ENCODE measurements at regions not wholly inside any gene's neighbourhood (a gene's known extent, or its start where the extent isn't known, plus 50 kb on each side); places are given as distances from the start of the nearest gene placed in this dataset.

GRCh38 chr21:15430577-15430976, 299.2 kb upstream of the USP25 start:
- no peak overlapping the region for H3K27ac Mint-ChIP-seq
- no peak overlapping the region for H2AFZ ChIP-seq (ENCODE audit: insufficient read depth, low read depth, low read length, poor library complexity, severe bottlenecking)
- no peaks in the 10 kb centered on the region for H3K27me3 ChIP-seq (ENCODE audit: control insufficient read depth in 2 of 2, insufficient read depth in 2 of 2, low read length in 2 of 2)
- H3K27ac ChIP-seq (ENCODE audit: low read depth in 1 of 2, low read length in 2 of 2): no peak overlapping the region
- no peaks in the 10 kb centered on the region for H3K79me2 ChIP-seq (ENCODE audit: insufficient read depth, low read length)
- 40% methylated on average over 2 of the region's 3 CpGs for WGBS (ENCODE audit: insufficient coverage)
- TF ChIP-seq, protein P1, sequence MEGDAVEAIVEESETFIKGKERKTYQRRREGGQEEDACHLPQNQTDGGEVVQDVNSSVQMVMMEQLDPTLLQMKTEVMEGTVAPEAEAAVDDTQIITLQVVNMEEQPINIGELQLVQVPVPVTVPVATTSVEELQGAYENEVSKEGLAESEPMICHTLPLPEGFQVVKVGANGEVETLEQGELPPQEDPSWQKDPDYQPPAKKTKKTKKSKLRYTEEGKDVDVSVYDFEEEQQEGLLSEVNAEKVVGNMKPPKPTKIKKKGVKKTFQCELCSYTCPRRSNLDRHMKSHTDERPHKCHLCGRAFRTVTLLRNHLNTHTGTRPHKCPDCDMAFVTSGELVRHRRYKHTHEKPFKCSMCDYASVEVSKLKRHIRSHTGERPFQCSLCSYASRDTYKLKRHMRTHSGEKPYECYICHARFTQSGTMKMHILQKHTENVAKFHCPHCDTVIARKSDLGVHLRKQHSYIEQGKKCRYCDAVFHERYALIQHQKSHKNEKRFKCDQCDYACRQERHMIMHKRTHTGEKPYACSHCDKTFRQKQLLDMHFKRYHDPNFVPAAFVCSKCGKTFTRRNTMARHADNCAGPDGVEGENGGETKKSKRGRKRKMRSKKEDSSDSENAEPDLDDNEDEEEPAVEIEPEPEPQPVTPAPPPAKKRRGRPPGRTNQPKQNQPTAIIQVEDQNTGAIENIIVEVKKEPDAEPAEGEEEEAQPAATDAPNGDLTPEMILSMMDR (IDR thresholded peaks at IDR 0.05): no peak
- H3K27me3 Mint-ChIP-seq (ENCODE audit: low read depth in 3 of 3): peaks cover 0 to 2% (median 0%) of the 10 kb centered on the region in 3 donors
- H3K4me3 ChIP-seq (replicated peaks in 1 of 3; ENCODE audit: low read depth in 2 of 3, low read length in 3 of 3): no peak overlapping the region
- no peaks in the 10 kb centered on the region for H3K4me1 ChIP-seq (ENCODE audit: control insufficient read depth in 1 of 2, insufficient read depth in 2 of 2, low read length in 2 of 2)
- no peak overlapping the region for H3K4me2 ChIP-seq (replicated peaks; ENCODE audit: extremely low read depth, low read length, poor library complexity, severe bottlenecking)
- intact Hi-C loops (cut with micrococcal nuclease): no loop called here
- H3K9ac ChIP-seq (ENCODE audit: insufficient read depth, low read length, poor library complexity, severe bottlenecking): no peak overlapping the region
- no peak overlapping the region for H3K4me3 Mint-ChIP-seq
- H4K20me1 ChIP-seq (ENCODE audit: insufficient read depth, low read length): no peaks in the 10 kb centered on the region
- no peak for DNase-seq
- peaks cover 0 to 9% (median 2%) of the 10 kb centered on the region in 7 donors for H3K9me3 Mint-ChIP-seq
- no peaks in the 10 kb centered on the region for H3K36me3 ChIP-seq (replicated peaks in 1 of 2; ENCODE audit: control insufficient read depth in 1 of 2, insufficient read depth in 2 of 2, low read length in 2 of 2)
- H3K36me3 Mint-ChIP-seq: no peaks in the 10 kb centered on the region
- H3K4me1 Mint-ChIP-seq: peaks cover 5% of the 10 kb centered on the region
- no peaks in the 10 kb centered on the region for H3K9me3 ChIP-seq (replicated peaks in 1 of 2; ENCODE audit: control insufficient read depth in 1 of 2, insufficient read depth in 1 of 2, low read length in 2 of 2)

DNA sequence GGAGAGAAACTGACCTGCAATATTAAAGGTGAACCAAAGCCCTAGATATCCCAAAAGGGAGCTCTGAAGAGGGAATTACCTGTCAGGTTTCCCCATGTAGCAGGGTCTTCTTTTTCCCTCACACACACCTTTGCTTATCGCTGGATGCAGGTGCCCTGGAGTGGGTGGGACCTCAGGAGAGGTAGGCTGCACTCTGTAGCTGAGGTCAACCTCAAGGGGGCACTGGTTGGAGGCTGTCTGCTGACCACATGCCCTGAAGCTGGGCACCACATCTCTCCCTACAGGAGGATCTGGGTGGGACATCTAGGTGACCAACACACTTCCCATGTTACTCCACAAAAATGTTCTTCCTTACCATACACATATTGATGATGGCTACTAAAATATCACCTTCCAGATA, 298.7 kb upstream of the USP25 start:
- peaks cover 0 to 9% (median 2%) of the 10 kb centered on the region in 7 donors for H3K9me3 Mint-ChIP-seq
- intact Hi-C loops (cut with micrococcal nuclease): no loop called here
- H3K36me3 Mint-ChIP-seq: no peaks in the 10 kb centered on the region
- TF ChIP-seq, protein P1 (IDR thresholded peaks at IDR 0.05): no peak
- H3K79me2 ChIP-seq (ENCODE audit: insufficient read depth, low read length): no peaks in the 10 kb centered on the region
- H3K4me1 ChIP-seq (ENCODE audit: control insufficient read depth in 1 of 2, insufficient read depth in 2 of 2, low read length in 2 of 2): no peaks in the 10 kb centered on the region
- no peak for DNase-seq
- no peaks in the 10 kb centered on the region for H3K9me3 ChIP-seq (replicated peaks in 1 of 2; ENCODE audit: control insufficient read depth in 1 of 2, insufficient read depth in 1 of 2, low read length in 2 of 2)
- H3K27ac ChIP-seq (ENCODE audit: low read depth in 1 of 2, low read length in 2 of 2): no peak overlapping the region
- no peaks in the 10 kb centered on the region for H4K20me1 ChIP-seq (ENCODE audit: insufficient read depth, low read length)
- no peak overlapping the region for H3K27ac Mint-ChIP-seq
- H3K36me3 ChIP-seq (replicated peaks in 1 of 2; ENCODE audit: control insufficient read depth in 1 of 2, insufficient read depth in 2 of 2, low read length in 2 of 2): no peaks in the 10 kb centered on the region
- H3K4me2 ChIP-seq (replicated peaks; ENCODE audit: extremely low read depth, low read length, poor library complexity, severe bottlenecking): no peak overlapping the region
- no peak overlapping the region for H2AFZ ChIP-seq (ENCODE audit: insufficient read depth, low read depth, low read length, poor library complexity, severe bottlenecking)
- peaks cover 0 to 2% (median 0%) of the 10 kb centered on the region in 3 donors for H3K27me3 Mint-ChIP-seq (ENCODE audit: low read depth in 3 of 3)
- no CpG with 5 or more reads among the region's 1 CpG for WGBS (ENCODE audit: insufficient coverage)
- H3K9ac ChIP-seq (ENCODE audit: insufficient read depth, low read length, poor library complexity, severe bottlenecking): no peak overlapping the region
- no peaks in the 10 kb centered on the region for H3K27me3 ChIP-seq (ENCODE audit: control insufficient read depth in 2 of 2, insufficient read depth in 2 of 2, low read length in 2 of 2)
- no peak overlapping the region for H3K4me3 Mint-ChIP-seq
- H3K4me1 Mint-ChIP-seq: peaks cover 5% of the 10 kb centered on the region
- no peak overlapping the region for H3K4me3 ChIP-seq (replicated peaks in 1 of 3; ENCODE audit: low read depth in 2 of 3, low read length in 3 of 3)

Data from CD14-positive monocyte (primary cell).